ENCODE measurements at regions not wholly inside any gene's neighbourhood (a gene's known extent, or its start where the extent isn't known, plus 50 kb on each side); places are given as distances from the start of the nearest gene placed in this dataset.

DNA sequence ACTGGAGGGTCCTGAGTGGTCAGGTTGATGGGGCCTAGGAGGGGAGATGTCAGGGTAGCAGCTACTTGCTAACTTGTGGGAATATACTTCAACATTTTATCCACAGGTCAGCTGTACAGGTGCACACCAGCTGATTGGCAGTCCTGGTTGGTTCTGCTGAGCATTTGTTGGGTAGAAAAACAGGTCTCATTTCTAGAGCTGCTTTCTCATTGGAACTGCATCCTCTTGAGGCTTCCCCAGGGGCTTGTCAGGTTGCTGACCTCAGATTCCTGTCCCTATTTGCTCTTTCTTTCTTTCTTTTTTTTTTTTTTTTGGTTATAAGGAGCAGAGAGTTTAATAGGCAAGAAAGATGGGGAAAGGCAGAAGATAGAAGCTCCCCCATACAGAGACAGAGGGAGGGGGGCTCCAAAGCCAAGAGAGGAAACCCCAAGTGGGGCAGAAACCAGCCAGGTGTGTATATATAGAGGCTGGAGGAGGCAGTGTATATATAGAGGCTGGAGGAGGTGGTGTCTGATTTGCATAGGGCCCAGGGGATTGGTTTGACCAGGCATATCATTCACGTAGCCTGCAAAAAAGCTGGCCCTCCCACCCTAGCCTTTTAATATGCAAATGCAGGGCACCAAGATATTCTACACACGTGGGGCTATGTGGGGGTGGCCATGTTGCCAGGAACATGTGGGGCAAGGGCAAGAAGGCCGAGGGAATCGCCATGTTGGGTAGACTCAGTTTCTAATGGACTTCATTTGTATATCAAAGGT, 57.3 kb upstream of the STUM start:
- DNase-seq, result no peak

GRCh38 chr1:226492426-226493137, 56.0 kb upstream of the STUM start:
- no peak for DNase-seq

- no peak for DNase-seq
Measured at GRCh38 chr1:226494092-226494609, 54.4 kb upstream of the STUM start.

- no peak for DNase-seq
Measured at GRCh38 chr1:226495716-226496115, 52.8 kb upstream of the STUM start.

DNA sequence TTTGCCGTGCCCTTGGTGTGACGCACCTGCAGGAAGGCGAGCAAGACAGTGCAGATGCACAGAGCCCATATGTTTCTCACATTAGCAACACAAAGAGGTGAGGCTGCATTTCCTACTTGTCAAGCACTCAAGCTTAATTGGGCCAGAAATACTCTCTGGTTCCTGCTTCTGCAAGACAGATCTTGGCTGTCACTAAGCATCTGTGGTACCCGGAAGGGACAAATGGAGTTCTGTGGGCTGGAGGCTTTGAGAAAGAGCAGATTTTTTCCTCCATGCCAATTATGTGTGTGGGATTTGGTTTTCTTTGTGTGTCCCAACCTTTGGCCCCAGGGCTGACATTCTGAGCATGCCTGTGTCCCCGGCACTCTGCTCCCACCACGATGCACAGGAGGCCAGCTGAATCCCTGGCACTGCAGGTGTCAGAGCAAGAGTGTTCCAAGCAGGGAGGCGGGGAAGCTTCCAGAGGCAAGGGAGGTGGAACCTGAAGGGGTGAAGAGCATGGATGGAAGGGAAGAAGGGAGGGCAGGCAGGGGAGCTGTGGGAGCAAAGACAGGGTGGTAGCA, 52.0 kb upstream of the STUM start:
- no peak for DNase-seq

DNA sequence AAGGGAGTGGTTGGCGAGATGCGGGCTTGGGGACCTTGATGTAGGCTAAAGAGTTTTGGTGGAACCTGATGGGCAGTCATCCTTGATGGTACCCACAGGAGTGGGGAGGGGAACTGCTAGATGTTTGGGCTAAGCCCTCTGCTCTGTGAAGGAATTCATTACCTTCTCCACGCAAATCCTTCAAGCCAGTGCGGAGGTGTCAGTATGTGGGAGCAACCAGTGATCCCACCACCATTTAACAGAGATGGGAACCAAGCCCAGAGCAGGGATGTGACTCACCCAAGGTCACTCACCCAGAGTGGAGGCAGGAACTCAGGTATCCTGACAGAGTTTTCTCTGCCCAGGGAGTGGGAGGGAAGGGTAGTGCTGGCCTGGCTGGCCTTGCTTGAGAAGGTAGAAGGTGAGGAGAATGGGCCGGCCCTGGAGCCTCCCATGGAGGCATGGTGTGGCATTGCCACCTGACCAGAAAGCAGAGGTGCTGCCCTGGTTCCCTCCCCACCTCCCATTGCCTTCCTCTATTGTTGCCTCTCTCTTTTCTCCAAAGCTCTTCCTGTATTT, 51.2 kb upstream of the STUM start:
- DNase-seq, result no peak

DNA sequence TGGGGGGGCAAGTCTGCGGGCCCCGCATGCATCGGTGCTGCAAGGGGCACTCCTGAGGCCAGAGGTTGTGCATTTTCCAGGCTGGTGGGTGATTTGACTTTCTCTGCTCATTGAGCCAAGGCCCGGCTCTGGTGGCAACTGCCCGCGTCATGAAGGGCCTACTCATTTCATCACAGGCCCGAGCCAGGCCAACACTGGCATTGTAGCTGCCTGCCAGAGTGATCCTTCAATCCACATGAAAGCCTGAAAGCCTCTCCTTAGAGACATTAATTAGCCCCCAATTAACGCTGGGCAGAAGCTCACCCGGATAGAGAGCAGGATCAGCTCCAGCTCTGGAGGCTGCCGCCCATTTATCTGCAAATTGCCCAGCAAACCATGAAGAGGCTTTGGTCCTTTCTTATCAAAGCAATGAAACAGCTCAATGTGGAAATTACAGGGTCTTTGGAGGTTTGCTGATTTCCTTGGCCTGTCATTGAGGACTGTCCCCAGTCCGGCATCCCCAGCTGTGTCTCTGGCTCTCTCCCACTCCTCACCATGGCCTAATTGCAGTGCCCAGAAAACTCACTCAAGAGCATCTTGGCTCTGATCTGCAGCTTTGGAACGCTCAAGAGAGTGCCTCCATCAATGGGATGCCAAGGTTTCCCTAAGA, 50.4 kb upstream of the STUM start:
- no peak for DNase-seq

- no peak for DNase-seq
Measured at GRCh38 chr1:226498640-226499008, 49.9 kb upstream of the STUM start.

Data from NCI-H1694 (cell line).